HepG2 (cell line): ENCODE measurements at regions not wholly inside any gene's neighbourhood (a gene's known extent, or its start where the extent isn't known, plus 50 kb on each side); places are given as distances from the start of the nearest gene placed in this dataset.

Experiments
- ATAC-seq: fragments of 200-7000 bp; cut with Tn5 transposase; 3 replicates; pipeline ENCODE4 v1.9.1; 2020; ENCODE audit warnings: mild to moderate bottlenecking, moderate library complexity
- BruUV-seq: library from RNA; stranded (reverse); fragments of 400-500 nt; replicated peaks from 2 replicates; lab custom pipeline; 2021; lab: Mats Ljungman, UMichigan
- CTCF ChIA-PET: fragments of 300-600 bp; formaldehyde crosslinking; extraction: SDS; loops from one replicate; lab custom pipeline; 2021; ENCODE audit warnings: low total read pairs, inconsistent platforms, low intra/inter-chr PET ratio; lab: Yijun Ruan, JAX
- POLR2A ChIA-PET: fragments of 350-600 bp; sonication (Branson Sonifier 250); formaldehyde crosslinking; loops from one replicate; lab custom pipeline; 2020; ENCODE audit warnings: antibody characterized with exemption, inconsistent platforms; lab: Yijun Ruan, JAX
- DNase-seq: peaks from one replicate; pipeline ENCODE4 v3.0.0-alpha.2; 2015; ENCODE audit warnings: low spot score
- FAIRE-seq: peaks from 3 replicates; lab custom pipeline; 2011; peaks lifted over from hg19 to GRCh38; lab: Jason Lieb, UNC
- H2AFZ ChIP-seq: one replicate; pipeline ENCODE4 v1.6.1; 2011; ENCODE audit warnings: low read length, inconsistent platforms
- H3K27ac ChIP-seq: fragments of 300-600 bp; 3 replicates; pipeline ENCODE4 v1.8.0; 2011; ENCODE audit warnings: mixed run types, mild to moderate bottlenecking, mixed read lengths, low read length, inconsistent platforms; ENCODE audit not compliant: insufficient read depth; ENCODE audit errors: extremely low read length
- H3K27me3 ChIP-seq, 2 experiments: fragments of 200-600 bp in 1 of 2; 2 replicates in 1 of 2; 3 replicates in 1 of 2; pipeline versions ENCODE4 v1.6.0 to v1.8.0; 2011; ENCODE audit warnings: low read length in 2 of 2, mild to moderate bottlenecking in 2 of 2, moderate library complexity in 2 of 2, inconsistent platforms in 1 of 2; ENCODE audit not compliant: insufficient read depth in 2 of 2, control insufficient read depth in 1 of 2
- H3K36me3 ChIP-seq, 2 experiments: fragments of 200-600 bp in 1 of 2; replicated peaks in 1 of 2; 2 replicates in 1 of 2; 3 replicates in 1 of 2; pipeline versions ENCODE4 v1.5.1 to v1.8.0; 2011; ENCODE audit warnings: low read length in 2 of 2, inconsistent platforms in 1 of 2; ENCODE audit not compliant: insufficient read depth in 2 of 2, control insufficient read depth in 1 of 2
- H3K4me1 ChIP-seq: 2 replicates; pipeline ENCODE4 v1.5.1; 2012; ENCODE audit warnings: low read length, inconsistent platforms; ENCODE audit not compliant: insufficient read depth
- H3K4me2 ChIP-seq: 2 replicates; pipeline ENCODE4 v1.6.0; 2011; ENCODE audit warnings: low read depth, low read length, inconsistent platforms
- H3K4me3 ChIP-seq, 3 experiments: fragments of 200-600 bp in 1 of 3; sonication (generic), shearing (Covaris generic) in 1 of 3; replicated peaks in 1 of 3; 2 replicates each; pipeline ENCODE4 v1.5.1; 2011 to 2016; ENCODE audit warnings: low read length in 3 of 3, inconsistent platforms in 2 of 3, low read depth in 2 of 3, mild to moderate bottlenecking in 2 of 3, control low read depth in 1 of 3, mixed read lengths in 1 of 3; ENCODE audit not compliant: insufficient read depth in 1 of 3
- H3K79me2 ChIP-seq: one replicate; pipeline ENCODE4 v1.6.1; 2011; ENCODE audit warnings: low read length, inconsistent platforms; ENCODE audit not compliant: insufficient read depth
- H3K9ac ChIP-seq: 2 replicates; pipeline ENCODE4 v1.6.0; 2011; ENCODE audit warnings: mild to moderate bottlenecking, low read depth, low read length, inconsistent platforms; ENCODE audit not compliant: insufficient read depth
- H3K9me3 ChIP-seq: 2 replicates; pipeline ENCODE4 v1.5.1; 2012; ENCODE audit warnings: mild to moderate bottlenecking, low read length
- H4K20me1 ChIP-seq: 2 replicates; pipeline ENCODE4 v1.6.0; 2011; ENCODE audit warnings: inconsistent platforms, mild to moderate bottlenecking, low read length, moderate library complexity; ENCODE audit not compliant: insufficient read depth
- BRD4 ChIP-seq: sonication (generic); formaldehyde crosslinking; IDR thresholded peaks from 2 replicates; pipeline ENCODE4 v1.4.0; 2020; ENCODE audit warnings: missing genetic modification reagents
- KMT2A ChIP-seq: sonication (generic); formaldehyde crosslinking; IDR thresholded peaks from 2 replicates; pipeline ENCODE4 v1.4.0; 2020; ENCODE audit warnings: missing genetic modification reagents
- NFKBIZ ChIP-seq: IDR thresholded peaks from 2 replicates; pipeline ENCODE4 v1.6.1; 2018; ENCODE audit warnings: missing genetic modification reagents, missing compliant biosample characterization
- POGZ ChIP-seq: sonication (generic); formaldehyde crosslinking; IDR thresholded peaks from 2 replicates; pipeline ENCODE4 v1.4.0; 2020; ENCODE audit warnings: mild to moderate bottlenecking, missing genetic modification reagents
- RBM22 ChIP-seq: fragments of 200-400 bp; formaldehyde crosslinking; optimal IDR thresholded peaks from 2 replicates; pipeline ENCODE3; 2017; ENCODE audit warnings: mild to moderate bottlenecking, low read length, moderate library complexity
- RELA ChIP-seq: sonication (generic); formaldehyde crosslinking; IDR thresholded peaks from 2 replicates; pipeline ENCODE4 v1.4.0; 2020; ENCODE audit warnings: missing genetic modification reagents
- SNAI1 ChIP-seq: sonication (generic); formaldehyde crosslinking; IDR thresholded peaks from 2 replicates; pipeline ENCODE4 v1.5.0; 2020; ENCODE audit warnings: mild to moderate bottlenecking, missing genetic modification reagents, borderline replicate concordance
- SSRP1 ChIP-seq: IDR thresholded peaks from 2 replicates; pipeline ENCODE4 v1.6.1; 2016; ENCODE audit warnings: control low read depth
- YEATS2 ChIP-seq: sonication (generic); formaldehyde crosslinking; IDR thresholded peaks from 2 replicates; pipeline ENCODE4 v1.4.0; 2020; ENCODE audit warnings: missing genetic modification reagents, borderline replicate concordance
- ZNF24 ChIP-seq: fragments of 450-650 bp; IDR thresholded peaks from 2 replicates; pipeline ENCODE4 v1.6.1; 2017; ENCODE audit warnings: antibody characterized with exemption, mild to moderate bottlenecking
- ZNF33B ChIP-seq: sonication (generic); formaldehyde crosslinking; IDR thresholded peaks from 2 replicates; pipeline ENCODE4 v1.5.1; 2020; ENCODE audit warnings: mild to moderate bottlenecking, missing genetic modification reagents
- ZNF616 ChIP-seq: sonication (generic); formaldehyde crosslinking; IDR thresholded peaks from 2 replicates; pipeline ENCODE4 v1.5.0; 2020; ENCODE audit warnings: low read depth, mild to moderate bottlenecking, missing genetic modification reagents
- WGBS: methylation state at CpG from one replicate; pipeline ENCODE4 v1.1.6; 2017; ENCODE audit warnings: low lambda C conversion rate; 5-methylcytosine and 5-hydroxymethylcytosine counted together
- in situ Hi-C: cut with HindIII; loops from 2 replicates; pipeline ENCODE4 v1.10.0; 2017; ENCODE audit warnings: low pct_unique_long_range_greater_than_20kb; ENCODE audit not compliant: extremely low pct_ligation_motif_present
- intact Hi-C: fragments of 100-400 bp; cut with micrococcal nuclease; formaldehyde crosslinking; loops from one replicate; pipeline ENCODE4 v1.10.0; 2022; ENCODE audit not compliant: unreplicated experiment
- TF ChIP-seq, protein P1 (sequence below): sonication (generic); formaldehyde crosslinking; IDR thresholded peaks from 2 replicates; pipeline ENCODE4 v1.4.0; 2020; ENCODE audit warnings: missing genetic modification reagents

DNA sequence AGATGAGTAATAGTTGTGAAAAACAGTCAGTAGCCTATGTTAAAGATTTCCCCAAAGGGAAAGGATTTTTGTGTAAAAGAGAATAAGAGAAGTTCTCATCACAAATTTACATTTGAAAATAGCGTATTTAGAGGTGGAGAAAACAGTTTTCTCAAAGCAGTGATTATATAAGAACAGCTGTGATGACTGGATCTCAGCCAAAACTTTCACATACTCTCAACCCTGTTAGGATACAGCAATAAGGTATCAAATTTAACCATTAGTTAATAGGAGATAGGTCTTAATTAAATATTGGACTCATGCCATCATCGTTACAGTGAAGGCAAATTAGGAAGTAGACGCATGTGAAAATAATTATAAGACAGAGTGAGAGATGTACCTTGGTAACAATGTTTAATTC, 622.7 kb downstream of the PCDH18 start:
- Histone ChIP-seq H3K79me2 (no peaks in the 10 kb centered on the region), H2AFZ (no peak overlapping the region), H3K4me3 (no peak overlapping the region), H3K9ac (no peak overlapping the region), H3K9me3 (no peaks in the 10 kb centered on the region), H3K36me3 (no peaks in the 10 kb centered on the region), H3K4me2 (no peak overlapping the region), H3K27me3 (no peaks in the 10 kb centered on the region), H3K27ac (no peak overlapping the region), H3K4me1 (no peaks in the 10 kb centered on the region), H4K20me1 (no peaks in the 10 kb centered on the region)
- no TSS peak for BruUV-seq
- intact Hi-C loops (no loop called here), in situ Hi-C loops (no loop called here)
- ATAC-seq (no peak), FAIRE-seq (no peak), DNase-seq (no peak)
- 15% methylated on average over 3 of the region's 3 CpGs for WGBS
- CTCF ChIA-PET: no interaction called here
- POLR2A ChIA-PET: no interaction called here
- TF ChIP-seq NFKBIZ (no peak), RBM22 (no peak), ZNF24 (no peak), POGZ (CRISPR knock-in tag) (no peak), SSRP1 (CRISPR knock-in tag) (no peak), BRD4 (no peak), KMT2A (CRISPR knock-in tag) (no peak), ZNF33B (CRISPR knock-in tag) (no peak), YEATS2 (CRISPR knock-in tag) (no peak), ZNF616 (CRISPR knock-in tag) (no peak), SNAI1 (no peak), RELA (CRISPR knock-in tag) (no peak)
- TF ChIP-seq, protein P1, sequence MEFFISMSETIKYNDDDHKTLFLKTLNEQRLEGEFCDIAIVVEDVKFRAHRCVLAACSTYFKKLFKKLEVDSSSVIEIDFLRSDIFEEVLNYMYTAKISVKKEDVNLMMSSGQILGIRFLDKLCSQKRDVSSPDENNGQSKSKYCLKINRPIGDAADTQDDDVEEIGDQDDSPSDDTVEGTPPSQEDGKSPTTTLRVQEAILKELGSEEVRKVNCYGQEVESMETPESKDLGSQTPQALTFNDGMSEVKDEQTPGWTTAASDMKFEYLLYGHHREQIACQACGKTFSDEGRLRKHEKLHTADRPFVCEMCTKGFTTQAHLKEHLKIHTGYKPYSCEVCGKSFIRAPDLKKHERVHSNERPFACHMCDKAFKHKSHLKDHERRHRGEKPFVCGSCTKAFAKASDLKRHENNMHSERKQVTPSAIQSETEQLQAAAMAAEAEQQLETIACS (CRISPR knock-in tag): no peak
